Psoas muscle (tissue), 7 donors: ENCODE measurements at regions not wholly inside any gene's neighbourhood (a gene's known extent, or its start where the extent isn't known, plus 50 kb on each side); places are given as distances from the start of the nearest gene placed in this dataset.
"Not testable (repeated sequence)": the region's sequence is repeated elsewhere in the genome, so short reads cannot be mapped to it uniquely, and the experiment has no call there.

ENCODE experiments used
- ATAC-seq, 4 donors: fragments of 200-7000 bp; cut with Tn5 transposase; one replicate each; pipeline ENCODE4 v1.9.1; 2020; ENCODE audit warnings: moderate library complexity in 3 of 4, mild to moderate bottlenecking in 2 of 4
- DNase-seq, 2 donors: peaks; one replicate each; pipeline ENCODE4 v3.0.0-alpha.2; 2020
- H3K27ac ChIP-seq: fragments of 200-600 bp; one replicate; pipeline ENCODE4 v1.8.0; 2022
- H3K27me3 ChIP-seq, 3 donors: fragments of 200-600 bp in 1 of 3; one replicate each; pipeline versions ENCODE4 v1.6.1 to v1.8.0; 2013 to 2022; ENCODE audit warnings: low read length in 2 of 3, mild to moderate bottlenecking in 2 of 3, moderate library complexity in 1 of 3; ENCODE audit not compliant: insufficient read depth in 3 of 3
- H3K36me3 ChIP-seq, 2 donors: fragments of 200-600 bp in 1 of 2; one replicate each; pipeline versions ENCODE4 v1.6.1 to v1.8.0; 2013 to 2022; ENCODE audit warnings: low read depth in 1 of 2, mild to moderate bottlenecking in 1 of 2, moderate library complexity in 1 of 2; ENCODE audit not compliant: insufficient read depth in 1 of 2
- H3K4me1 ChIP-seq: fragments of 200-600 bp; one replicate; pipeline ENCODE4 v1.8.0; 2022
- H3K4me3 ChIP-seq: fragments of 200-600 bp; one replicate; pipeline ENCODE4 v1.8.0; 2022; ENCODE audit warnings: mild to moderate bottlenecking
- H3K9me3 ChIP-seq: fragments of 200-600 bp; one replicate; pipeline ENCODE4 v1.8.0; 2022
- CTCF ChIP-seq: fragments of 200-600 bp; IDR thresholded peaks from one replicate; pipeline ENCODE4 v1.8.0; 2022; ENCODE audit warnings: antibody characterized with exemption
- WGBS, 3 donors: extraction: QIAGEN DNeasy Blood & Tissue Kit; methylation state at CpG; one replicate each; pipeline versions ENCODE4 v1.1.6 to v1.1.7; 2013; 5-methylcytosine and 5-hydroxymethylcytosine counted together
- intact Hi-C, 2 donors: fragments of 100-400 bp; cut with DNase I; formaldehyde crosslinking; loops; one replicate each; pipeline versions ENCODE4 v1.11.0 to v1.14.2; 2022
- donor health status: healthy with polysubstance abuse.
- donor health status: DM: no; HTN: no; CAD: no; lungs with moderate emphysema.
- donor health status: Bipolar disorder and iron deficiency.
- donor health status: healthy.
- donor health status: DM: yes; HTN: yes; CAD: no.
- donor health status: DM: no; HTN: no; CAD: no.
- donor health status: DM: yes; HTN: yes; CAD: no.

GRCh38 chrX:131441033-131441432 is 102.8 kb upstream of the OR13H1 start:
- WGBS, 3 donors: 55 to 67% (median 61%) methylated on average over 2 of the region's 2 CpGs
- Histone ChIP-seq H3K9me3 (no peaks in the 10 kb centered on the region), H3K4me1 (no peaks in the 10 kb centered on the region), H3K27me3 (no peaks in the 10 kb centered on the region), H3K4me3 (no peak overlapping the region), H3K36me3 (no peaks in the 10 kb centered on the region), H3K27ac (no peak overlapping the region)
- TF ChIP-seq CTCF: no peak
- ATAC-seq (no peak), DNase-seq (no peak)
- intact Hi-C loops: no loop called here

- TF ChIP-seq CTCF: no peak
- DNase-seq: no peak
- no peak for ATAC-seq
- no peak overlapping the region for H3K4me3 ChIP-seq
- WGBS, 3 donors: 54 to 58% (median 55%) methylated on average over 2 of the region's 2 CpGs
- H3K27ac ChIP-seq: no peak overlapping the region
- H3K4me1 ChIP-seq: no peaks in the 10 kb centered on the region
- no peaks in the 10 kb centered on the region for H3K27me3 ChIP-seq
- H3K9me3 ChIP-seq: peaks cover 5% of the 10 kb centered on the region
- no peaks in the 10 kb centered on the region for H3K36me3 ChIP-seq
- intact Hi-C loops: no loop called here
These were observed 97.9 kb upstream of the OR13H1 start for GRCh38 chrX:131445955-131446354.

- DNase-seq, ATAC-seq, H3K36me3 ChIP-seq, H3K4me3 ChIP-seq, H3K9me3 ChIP-seq, H3K27ac ChIP-seq, H3K27me3 ChIP-seq, H3K4me1 ChIP-seq, intact Hi-C loops: not testable (repeated sequence)
- 84 to 89% (median 88%) methylated on average over 6 to 10 of the region's 10 CpGs for WGBS, 3 donors
These were observed 82.0 kb upstream of the OR13H1 start for GRCh38 chrX:131461855-131462254.

- H3K36me3 ChIP-seq, DNase-seq, H3K27ac ChIP-seq, H3K4me1 ChIP-seq, H3K9me3 ChIP-seq, H3K27me3 ChIP-seq, H3K4me3 ChIP-seq, intact Hi-C loops, ATAC-seq: not testable (repeated sequence)
- WGBS, 3 donors: 59 to 84% (median 73%) methylated on average over 1 of the region's 1 CpG
These were observed 70.1 kb upstream of the OR13H1 start for GRCh38 chrX:131473809-131474208.

- H3K9me3 ChIP-seq: no peaks in the 10 kb centered on the region
- no peak overlapping the region for H3K4me3 ChIP-seq
- intact Hi-C loops: no loop called here
- no peak for ATAC-seq
- no peaks in the 10 kb centered on the region for H3K36me3 ChIP-seq
- DNase-seq: no peak
- WGBS, 3 donors: 29 to 55% (median 29%) methylated on average over 1 of the region's 1 CpG
- H3K27ac ChIP-seq: no peak overlapping the region
- no peak for TF ChIP-seq CTCF
- H3K4me1 ChIP-seq: no peaks in the 10 kb centered on the region
- H3K27me3 ChIP-seq: no peaks in the 10 kb centered on the region
These were observed 66.4 kb upstream of the OR13H1 start for GRCh38 chrX:131477498-131477897.
